ENCODE measurements at regions not wholly inside any gene's neighbourhood (a gene's known extent, or its start where the extent isn't known, plus 50 kb on each side); places are given as distances from the start of the nearest gene placed in this dataset.

- TF ChIP-seq ZBTB7A (IDR thresholded peaks at IDR 0.05; ENCODE audit: low read depth) (no peak), RAD21 (IDR thresholded peaks at IDR 0.05; ENCODE audit: low read depth) (no peak), YY1 (IDR thresholded peaks at IDR 0.05; ENCODE audit: low read depth) (no peak), EGR1 (IDR thresholded peaks at IDR 0.05) (no peak), TEAD4 (IDR thresholded peaks at IDR 0.05) (no peak), FOXM1 (IDR thresholded peaks at IDR 0.05; ENCODE audit: borderline replicate concordance, low read depth) (no peak), EP300 (IDR thresholded peaks at IDR 0.05; ENCODE audit: borderline replicate concordance) (no peak), CREB1 (IDR thresholded peaks at IDR 0.05; ENCODE audit: low read depth) (no peak), NFIC (IDR thresholded peaks at IDR 0.05) (no peak), TCF12 (IDR thresholded peaks at IDR 0.05; ENCODE audit: low read depth) (no peak), TAF1 (IDR thresholded peaks at IDR 0.05; ENCODE audit: low read depth) (no peak), CEBPB (IDR thresholded peaks at IDR 0.05) (no peak), MAX (IDR thresholded peaks at IDR 0.05) (no peak)
- TF ChIP-seq, protein P1, sequence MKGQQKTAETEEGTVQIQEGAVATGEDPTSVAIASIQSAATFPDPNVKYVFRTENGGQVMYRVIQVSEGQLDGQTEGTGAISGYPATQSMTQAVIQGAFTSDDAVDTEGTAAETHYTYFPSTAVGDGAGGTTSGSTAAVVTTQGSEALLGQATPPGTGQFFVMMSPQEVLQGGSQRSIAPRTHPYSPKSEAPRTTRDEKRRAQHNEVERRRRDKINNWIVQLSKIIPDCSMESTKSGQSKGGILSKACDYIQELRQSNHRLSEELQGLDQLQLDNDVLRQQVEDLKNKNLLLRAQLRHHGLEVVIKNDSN (IDR thresholded peaks at IDR 0.05) = no peak
- TF ChIP-seq, protein P2, sequence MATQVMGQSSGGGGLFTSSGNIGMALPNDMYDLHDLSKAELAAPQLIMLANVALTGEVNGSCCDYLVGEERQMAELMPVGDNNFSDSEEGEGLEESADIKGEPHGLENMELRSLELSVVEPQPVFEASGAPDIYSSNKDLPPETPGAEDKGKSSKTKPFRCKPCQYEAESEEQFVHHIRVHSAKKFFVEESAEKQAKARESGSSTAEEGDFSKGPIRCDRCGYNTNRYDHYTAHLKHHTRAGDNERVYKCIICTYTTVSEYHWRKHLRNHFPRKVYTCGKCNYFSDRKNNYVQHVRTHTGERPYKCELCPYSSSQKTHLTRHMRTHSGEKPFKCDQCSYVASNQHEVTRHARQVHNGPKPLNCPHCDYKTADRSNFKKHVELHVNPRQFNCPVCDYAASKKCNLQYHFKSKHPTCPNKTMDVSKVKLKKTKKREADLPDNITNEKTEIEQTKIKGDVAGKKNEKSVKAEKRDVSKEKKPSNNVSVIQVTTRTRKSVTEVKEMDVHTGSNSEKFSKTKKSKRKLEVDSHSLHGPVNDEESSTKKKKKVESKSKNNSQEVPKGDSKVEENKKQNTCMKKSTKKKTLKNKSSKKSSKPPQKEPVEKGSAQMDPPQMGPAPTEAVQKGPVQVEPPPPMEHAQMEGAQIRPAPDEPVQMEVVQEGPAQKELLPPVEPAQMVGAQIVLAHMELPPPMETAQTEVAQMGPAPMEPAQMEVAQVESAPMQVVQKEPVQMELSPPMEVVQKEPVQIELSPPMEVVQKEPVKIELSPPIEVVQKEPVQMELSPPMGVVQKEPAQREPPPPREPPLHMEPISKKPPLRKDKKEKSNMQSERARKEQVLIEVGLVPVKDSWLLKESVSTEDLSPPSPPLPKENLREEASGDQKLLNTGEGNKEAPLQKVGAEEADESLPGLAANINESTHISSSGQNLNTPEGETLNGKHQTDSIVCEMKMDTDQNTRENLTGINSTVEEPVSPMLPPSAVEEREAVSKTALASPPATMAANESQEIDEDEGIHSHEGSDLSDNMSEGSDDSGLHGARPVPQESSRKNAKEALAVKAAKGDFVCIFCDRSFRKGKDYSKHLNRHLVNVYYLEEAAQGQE (IDR thresholded peaks at IDR 0.05; ENCODE audit: low read depth) = no peak
Observed at GRCh38 chr21:35108887-35109286, 59.8 kb upstream of the RUNX1 start.

- TF ChIP-seq CREB1 (IDR thresholded peaks at IDR 0.05; ENCODE audit: low read depth) (no peak), RAD21 (IDR thresholded peaks at IDR 0.05; ENCODE audit: low read depth) (no peak), EP300 (IDR thresholded peaks at IDR 0.05; ENCODE audit: borderline replicate concordance) (no peak), TCF12 (IDR thresholded peaks at IDR 0.05; ENCODE audit: low read depth) (no peak), FOXM1 (IDR thresholded peaks at IDR 0.05; ENCODE audit: borderline replicate concordance, low read depth) (no peak), TAF1 (IDR thresholded peaks at IDR 0.05; ENCODE audit: low read depth) (no peak)
Observed at GRCh38 chr21:35107520-35107919, 58.4 kb upstream of the RUNX1 start.

DNA sequence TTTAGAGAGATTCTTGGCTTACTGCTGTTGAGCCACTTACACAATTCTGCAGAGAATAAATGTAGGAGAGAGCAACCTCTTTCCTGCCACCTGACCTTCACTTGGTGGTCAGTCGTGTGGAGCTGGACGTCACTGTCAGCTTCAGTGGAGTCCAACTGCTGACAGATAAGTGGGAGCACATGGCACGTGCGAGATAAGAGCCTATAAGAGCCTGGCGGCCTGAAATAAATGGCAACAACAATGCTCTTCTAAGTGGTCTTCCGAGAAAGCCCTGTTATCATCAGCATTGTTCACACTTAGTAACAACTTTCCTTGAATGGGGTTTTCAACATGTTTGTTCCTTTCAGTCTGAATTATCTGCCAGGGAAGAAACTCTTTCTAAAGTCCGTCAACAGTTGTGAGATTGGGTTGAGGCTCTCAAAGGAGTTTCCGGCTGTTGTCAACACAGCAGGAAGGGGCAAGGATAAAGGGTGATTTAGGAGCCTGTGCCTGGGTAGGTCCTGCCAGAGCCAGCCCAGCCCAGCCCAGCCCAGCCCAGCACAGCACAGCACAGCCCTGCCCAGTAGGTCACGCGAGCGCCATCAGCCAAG, 57.2 kb upstream of the RUNX1 start:
- TF ChIP-seq CEBPB (IDR thresholded peaks at IDR 0.05) = no peak
- TF ChIP-seq YY1 (IDR thresholded peaks at IDR 0.05; ENCODE audit: low read depth) = no peak
- TF ChIP-seq NFIC (IDR thresholded peaks at IDR 0.05) = no peak
- no peak for TF ChIP-seq FOXM1 (IDR thresholded peaks at IDR 0.05; ENCODE audit: borderline replicate concordance, low read depth)
- TF ChIP-seq, protein P2 (IDR thresholded peaks at IDR 0.05; ENCODE audit: low read depth) = no peak
- no peak for TF ChIP-seq ZBTB7A (IDR thresholded peaks at IDR 0.05; ENCODE audit: low read depth)
- TF ChIP-seq RAD21 (IDR thresholded peaks at IDR 0.05; ENCODE audit: low read depth) = no peak
- TF ChIP-seq MAX (IDR thresholded peaks at IDR 0.05) = no peak
- no peak for TF ChIP-seq TCF12 (IDR thresholded peaks at IDR 0.05; ENCODE audit: low read depth)
- TF ChIP-seq TAF1 (IDR thresholded peaks at IDR 0.05; ENCODE audit: low read depth) = no peak
- TF ChIP-seq EGR1 (IDR thresholded peaks at IDR 0.05) = no peak
- no peak for TF ChIP-seq EP300 (IDR thresholded peaks at IDR 0.05; ENCODE audit: borderline replicate concordance)
- no peak for TF ChIP-seq TEAD4 (IDR thresholded peaks at IDR 0.05)
- TF ChIP-seq CREB1 (IDR thresholded peaks at IDR 0.05; ENCODE audit: low read depth) = no peak
- TF ChIP-seq, protein P1 (IDR thresholded peaks at IDR 0.05) = no peak

- TF ChIP-seq TCF12 (IDR thresholded peaks at IDR 0.05; ENCODE audit: low read depth) (no peak), RAD21 (IDR thresholded peaks at IDR 0.05; ENCODE audit: low read depth) (no peak), CEBPB (IDR thresholded peaks at IDR 0.05) (no peak), CREB1 (IDR thresholded peaks at IDR 0.05; ENCODE audit: low read depth) (no peak), FOXM1 (IDR thresholded peaks at IDR 0.05; ENCODE audit: borderline replicate concordance, low read depth) (no peak), TEAD4 (IDR thresholded peaks at IDR 0.05) (no peak), YY1 (IDR thresholded peaks at IDR 0.05; ENCODE audit: low read depth) (no peak)
- TF ChIP-seq, protein P2 (IDR thresholded peaks at IDR 0.05; ENCODE audit: low read depth) = no peak
Observed at GRCh38 chr21:35102488-35103371, 53.6 kb upstream of the RUNX1 start.

All from Ishikawa (cell line).